HG03378 (cell line): ENCODE measurements at regions not wholly inside any gene's neighbourhood (a gene's known extent, or its start where the extent isn't known, plus 50 kb on each side); places are given as distances from the start of the nearest gene placed in this dataset.

Source experiments
- ATAC-seq: cut with Tn5 transposase; IDR thresholded peaks from one replicate; pipeline ENCODE4 v1.9.1; 2021; ENCODE audit warnings: mild to moderate bottlenecking, moderate library complexity; ENCODE audit not compliant: unreplicated experiment

DNA sequence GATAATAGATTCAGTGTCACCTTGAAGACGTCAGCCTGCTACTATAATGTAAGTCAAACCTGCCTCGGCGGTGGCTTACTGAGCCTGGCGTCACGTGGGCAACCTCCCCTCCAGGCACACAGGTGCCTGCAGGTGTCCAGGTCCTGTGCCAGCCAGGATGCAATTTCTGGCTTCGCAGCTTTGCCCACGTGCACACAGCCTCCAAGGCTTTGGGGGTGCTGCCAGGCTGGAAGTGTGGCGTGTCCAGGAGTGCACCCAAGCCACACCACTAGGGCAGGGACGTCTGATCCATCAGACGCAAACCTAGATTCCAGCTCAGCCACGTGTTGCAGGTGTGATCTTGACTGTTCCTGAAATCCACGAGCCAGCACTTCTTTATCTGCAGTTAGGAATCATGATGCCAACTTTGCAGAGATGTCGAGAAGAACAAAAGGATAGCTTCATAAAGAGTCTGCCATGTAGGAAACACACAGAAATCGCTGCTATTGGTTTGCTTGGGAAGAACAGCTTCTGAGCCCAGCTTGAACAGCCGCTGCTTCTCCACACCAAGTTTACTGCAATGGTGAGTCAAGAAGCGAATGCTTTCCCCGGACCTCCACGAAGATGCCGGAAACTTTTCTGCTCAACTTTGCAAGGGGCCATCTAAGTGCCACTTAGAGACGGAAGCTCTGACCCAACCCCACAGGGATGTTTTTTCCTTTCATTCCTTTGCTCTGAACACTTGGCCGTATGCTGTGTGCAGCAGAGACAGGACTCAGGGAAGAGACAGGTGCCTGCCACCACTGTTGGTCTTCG lies 84.2 kb upstream of the SALL3 start:
- no peak for ATAC-seq

DNA sequence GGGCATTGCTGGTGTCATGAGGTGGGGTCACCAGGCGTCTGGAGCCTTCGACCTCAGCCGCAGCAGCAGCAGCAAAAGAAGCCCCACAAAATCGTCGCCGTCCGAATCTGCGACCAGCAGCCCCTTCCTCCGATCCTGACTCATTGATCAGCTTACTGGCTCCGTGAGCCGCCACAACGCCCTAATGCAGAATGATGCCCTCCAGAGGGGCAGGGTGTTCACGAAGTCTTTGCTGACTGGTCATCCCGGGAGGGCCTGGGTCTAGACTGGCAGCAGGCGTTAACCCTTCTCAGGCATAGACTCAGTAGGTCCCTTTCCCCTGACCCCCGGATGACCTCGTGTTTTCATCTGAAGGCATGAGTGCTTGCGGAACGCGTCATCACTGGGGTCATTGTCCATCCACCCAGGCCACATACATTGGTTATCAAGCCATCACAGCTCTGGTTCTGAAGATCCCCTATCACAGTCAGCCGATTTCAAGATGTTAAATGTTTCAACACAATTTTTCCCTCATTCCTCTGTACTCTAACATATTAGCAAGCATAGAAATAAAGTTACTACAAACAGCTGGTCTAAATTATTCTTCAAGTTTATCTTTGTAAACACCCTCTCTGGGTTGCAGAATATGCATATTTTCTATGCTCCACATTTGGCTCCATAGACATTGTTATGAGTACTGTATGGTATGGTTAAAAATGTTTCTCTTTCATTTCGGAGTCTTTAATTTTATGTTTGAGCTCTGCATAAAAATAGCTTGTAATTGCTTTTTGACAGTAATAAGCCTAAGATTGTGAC lies 83.3 kb upstream of the SALL3 start:
- ATAC-seq, result no peak

DNA sequence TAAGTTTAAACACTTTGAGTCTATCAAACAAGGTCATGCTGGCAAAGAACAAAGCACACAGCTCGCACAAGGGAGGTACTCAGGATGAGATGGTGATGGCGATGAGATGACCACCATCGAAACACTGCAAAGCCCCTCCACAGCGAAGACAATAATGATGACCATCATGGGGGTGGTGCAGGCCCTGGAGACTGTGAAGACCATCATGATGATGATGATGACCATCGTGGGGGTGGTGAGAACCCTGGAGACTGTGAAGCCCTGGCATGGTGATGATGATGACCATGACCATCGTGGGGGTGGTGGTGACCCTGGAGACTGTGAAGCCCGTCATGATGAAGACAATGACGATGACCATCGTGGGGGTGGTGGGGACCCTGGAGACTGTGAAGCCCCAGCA lies 81.6 kb upstream of the SALL3 start:
- ATAC-seq, result no peak

DNA sequence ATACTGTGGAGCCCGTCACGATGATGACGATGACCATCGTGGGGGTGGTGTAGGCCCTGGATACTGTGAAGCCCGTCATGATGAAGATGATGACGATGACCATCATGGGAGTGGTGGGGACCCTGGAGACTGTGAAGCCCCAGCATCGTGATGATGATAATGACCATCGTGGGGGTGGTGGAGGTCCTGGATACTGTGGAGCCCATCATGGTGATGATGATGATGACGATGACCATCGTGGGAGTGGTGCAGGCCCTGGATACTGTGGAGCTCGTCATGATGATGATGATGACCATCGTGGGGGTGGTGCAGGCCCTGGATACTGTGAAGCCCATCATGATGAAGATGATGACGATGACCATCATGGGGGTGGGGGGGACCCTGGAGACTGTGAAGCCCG lies 81.0 kb upstream of the SALL3 start:
- no peak for ATAC-seq

DNA sequence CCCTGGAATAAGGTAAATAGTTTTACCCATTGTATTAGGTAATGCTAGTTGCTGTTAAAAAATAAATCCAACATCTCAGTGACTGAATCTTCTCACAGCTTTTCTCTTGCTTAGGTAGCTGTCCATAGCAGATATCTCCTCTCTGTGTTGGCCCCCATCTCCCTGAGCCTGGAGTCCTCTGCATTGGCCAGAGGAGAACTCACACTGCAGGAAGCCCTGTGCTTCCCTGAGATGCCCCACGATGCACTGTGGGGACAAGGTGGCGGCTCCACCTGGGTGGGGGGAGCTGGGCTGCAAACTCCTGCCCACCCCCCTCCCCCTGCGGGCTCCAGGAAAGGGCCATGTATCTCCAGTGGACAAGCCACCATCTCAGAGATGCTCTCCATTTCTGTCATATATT lies 80.4 kb upstream of the SALL3 start:
- no peak for ATAC-seq

DNA sequence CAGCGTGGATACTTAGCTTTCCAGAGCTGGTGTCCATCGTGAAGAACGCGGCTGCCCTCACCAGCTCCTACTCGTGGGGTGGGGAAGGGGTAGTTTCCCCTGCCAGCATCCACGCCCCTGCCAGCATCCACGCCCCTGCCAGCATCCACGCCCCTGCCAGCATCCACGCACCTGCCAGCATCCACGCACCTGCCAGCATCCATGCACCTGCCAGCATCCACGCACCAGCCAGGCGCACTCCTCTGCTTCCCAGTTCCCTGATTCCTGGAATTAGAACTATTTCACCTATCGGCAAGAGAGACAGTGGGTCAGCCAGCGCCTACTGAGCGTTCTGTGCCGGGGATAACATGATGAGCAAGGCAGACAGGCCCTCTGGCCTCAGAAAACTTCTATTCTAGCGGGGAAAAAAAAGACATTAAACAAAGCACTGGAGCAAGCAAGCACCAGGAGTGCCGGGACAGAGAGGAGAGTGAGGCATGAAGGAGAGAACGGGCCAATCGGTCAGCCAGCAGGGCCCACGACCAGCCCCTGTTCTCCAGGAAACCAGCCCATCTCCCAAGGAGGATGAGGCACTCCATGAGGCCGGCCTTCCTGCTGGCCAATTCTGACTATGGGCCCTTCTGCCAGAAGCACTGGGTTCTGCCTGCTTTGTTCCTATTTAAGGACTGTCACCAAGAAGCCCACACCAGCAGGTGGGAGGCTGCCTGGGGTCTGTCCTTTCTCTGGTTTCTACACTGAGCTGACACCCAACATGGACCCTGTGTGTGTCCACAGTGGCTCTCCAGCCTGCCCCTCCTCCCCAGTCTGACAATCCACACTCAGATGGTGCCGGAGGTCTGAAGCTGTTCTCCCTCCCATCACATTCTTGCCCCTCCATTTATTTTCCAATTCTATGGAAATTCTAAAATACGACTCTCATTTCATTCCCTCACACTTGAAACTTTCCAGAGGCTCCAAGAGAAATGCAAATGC lies 78.4 kb upstream of the SALL3 start:
- no peak for ATAC-seq

DNA sequence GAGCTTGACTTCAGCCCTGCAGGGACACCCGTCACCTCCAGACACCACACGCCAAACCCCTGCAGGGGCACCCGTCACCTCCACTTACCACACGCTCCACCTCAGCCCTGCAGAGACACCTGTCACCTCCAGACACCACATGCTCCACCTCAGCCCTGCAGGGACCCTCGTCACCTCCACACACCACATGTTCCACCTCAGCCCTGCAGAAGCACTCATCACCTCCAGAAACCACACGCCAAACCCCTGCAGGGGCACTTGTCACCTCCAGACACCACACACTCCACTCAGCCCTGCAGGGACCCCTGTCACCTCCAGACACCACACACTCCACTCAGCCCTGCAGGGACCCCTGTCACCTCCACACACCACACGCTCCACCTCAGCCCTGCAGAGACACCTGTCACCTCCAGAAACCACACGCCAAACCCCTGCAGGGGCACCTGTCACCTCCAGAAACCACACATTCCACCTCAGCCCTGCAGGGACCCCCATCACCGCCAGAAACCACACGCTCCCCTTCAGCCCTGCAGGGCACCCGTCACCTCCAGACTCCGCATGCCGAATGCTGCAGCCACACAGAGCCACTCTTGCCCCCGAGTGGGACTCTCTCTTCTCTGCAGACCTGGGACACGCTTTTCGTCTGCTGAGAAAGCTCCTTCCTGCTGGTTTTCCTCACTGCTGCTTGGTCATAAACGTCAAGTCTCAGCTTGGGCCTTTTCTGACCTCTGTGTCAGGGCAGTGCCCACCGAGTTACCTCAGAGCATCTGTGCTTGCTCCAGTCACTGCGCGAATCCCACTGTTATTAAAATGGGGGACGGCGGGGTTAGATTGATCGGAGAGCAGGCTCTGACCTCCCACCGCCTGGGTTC lies 77.5 kb upstream of the SALL3 start:
- ATAC-seq, result no peak

DNA sequence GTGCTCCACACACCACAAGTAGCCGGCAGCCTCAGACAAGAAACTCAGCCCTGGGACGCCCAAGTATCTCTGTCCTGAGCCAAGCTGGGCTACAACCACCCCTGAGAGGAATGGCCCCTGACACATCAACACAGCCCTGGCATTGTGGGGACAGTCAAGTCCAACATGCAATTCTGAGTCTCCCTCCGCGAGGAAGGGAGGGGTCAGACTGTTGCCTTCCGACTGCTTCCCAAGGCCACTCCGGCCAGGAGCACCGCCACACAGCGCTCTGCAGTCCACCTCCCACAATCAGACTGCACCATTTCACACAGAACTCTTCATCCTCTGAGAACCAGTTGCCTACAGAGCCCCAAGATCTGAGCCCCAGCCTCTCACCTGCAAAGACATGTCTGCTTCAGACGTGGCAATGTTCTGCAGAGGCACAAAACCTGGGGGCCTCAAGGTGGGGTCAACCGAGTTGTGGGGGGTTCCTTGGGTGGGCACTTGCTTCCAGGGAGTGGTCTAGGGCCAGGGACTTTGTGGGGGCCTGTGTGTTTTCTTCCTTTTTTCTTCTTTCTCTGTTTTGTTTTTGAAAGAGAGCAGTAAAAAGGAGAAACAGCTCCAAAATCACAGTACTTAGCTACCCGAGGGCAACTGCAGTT lies 76.7 kb upstream of the SALL3 start:
- ATAC-seq, result no peak

DNA sequence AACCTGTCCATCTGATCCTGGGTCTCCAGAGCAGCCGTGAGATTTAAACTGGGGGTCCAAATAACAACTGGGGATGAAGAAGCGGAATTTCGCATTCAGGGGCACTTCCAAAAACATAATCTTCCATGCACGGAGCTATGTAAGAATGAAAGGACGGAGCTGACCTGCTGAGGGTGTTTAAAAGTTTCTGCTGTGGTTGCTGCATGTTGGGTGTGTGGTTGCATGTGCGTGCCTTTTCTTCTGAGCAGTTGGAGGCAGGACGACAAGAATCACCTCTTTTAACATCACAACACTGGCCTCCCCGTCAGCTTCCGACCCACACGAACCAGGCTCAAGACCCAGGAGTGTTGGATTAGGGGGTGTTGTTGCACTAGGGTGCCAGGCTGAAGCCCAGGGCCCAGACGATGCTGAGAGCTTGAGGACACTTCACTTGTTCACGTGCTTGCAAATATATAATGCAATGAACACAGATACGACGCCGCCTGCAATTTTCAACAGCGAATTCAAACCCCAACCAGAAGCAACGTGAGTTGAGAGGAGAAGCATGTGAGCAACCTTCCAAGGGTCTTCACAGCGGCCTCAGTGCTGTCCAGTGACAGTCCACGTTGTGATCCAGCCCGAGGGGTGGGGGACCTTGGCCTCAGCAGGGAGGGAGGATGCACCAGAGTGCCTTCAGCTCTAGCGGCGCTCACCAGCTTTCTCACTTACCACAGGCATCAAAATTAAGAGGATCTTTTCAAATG lies 76.0 kb upstream of the SALL3 start:
- no peak for ATAC-seq

DNA sequence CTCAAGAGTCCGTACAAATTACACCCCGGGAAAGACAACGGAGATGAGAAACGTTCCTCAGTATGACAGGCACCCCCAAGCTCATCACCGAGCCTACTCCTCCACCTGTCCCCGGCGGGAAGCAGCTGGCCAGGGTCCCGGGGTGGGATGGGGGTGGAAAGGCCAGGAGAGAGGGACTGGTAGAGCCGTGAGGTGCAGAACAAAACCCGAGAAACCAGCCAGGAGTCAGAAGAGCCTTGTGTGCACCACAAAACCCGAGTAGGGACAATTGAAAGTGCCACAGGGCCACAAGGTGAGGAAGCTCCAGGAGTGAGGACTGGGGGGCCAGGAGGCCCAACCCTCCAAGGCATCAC lies 75.5 kb upstream of the SALL3 start:
- no peak for ATAC-seq

DNA sequence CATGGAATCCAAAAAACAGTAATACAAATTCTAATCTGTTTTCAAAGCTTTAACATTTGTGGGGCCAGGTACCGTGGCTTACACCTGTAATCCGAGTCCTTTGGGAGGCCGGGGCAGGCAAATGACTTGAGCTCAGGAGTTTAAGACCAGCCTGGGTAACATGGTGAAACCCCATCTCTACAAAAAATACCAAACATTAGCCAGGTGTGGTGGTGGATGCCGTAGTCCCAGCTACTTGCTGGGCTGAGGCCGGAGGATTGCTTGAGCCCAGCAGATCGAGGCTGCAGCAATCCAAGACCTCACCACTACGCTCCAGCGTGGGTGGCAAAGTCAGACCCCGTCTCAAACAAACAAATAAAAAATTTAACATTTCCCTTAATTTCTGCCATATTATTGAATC lies 74.3 kb upstream of the SALL3 start:
- no peak for ATAC-seq

DNA sequence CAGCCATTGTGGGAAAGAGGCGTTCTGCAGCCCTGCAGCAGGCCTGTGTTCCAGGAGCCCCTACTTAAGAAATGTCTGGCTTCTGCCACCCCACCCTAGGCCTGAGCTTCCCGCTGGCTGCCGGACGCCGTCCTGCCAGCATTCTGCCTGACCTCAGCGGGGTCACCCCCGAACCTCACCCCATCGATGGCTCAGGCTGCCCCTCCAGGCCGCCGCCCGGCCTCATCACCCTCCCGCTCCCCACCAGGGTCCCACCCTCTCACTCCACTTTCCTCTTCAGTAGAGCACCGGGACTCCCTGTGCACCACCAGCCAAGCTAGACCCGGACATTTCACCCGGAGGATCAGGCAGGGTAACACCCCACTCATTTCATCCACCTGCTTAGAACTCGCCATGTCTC lies 73.6 kb upstream of the SALL3 start:
- no peak for ATAC-seq

DNA sequence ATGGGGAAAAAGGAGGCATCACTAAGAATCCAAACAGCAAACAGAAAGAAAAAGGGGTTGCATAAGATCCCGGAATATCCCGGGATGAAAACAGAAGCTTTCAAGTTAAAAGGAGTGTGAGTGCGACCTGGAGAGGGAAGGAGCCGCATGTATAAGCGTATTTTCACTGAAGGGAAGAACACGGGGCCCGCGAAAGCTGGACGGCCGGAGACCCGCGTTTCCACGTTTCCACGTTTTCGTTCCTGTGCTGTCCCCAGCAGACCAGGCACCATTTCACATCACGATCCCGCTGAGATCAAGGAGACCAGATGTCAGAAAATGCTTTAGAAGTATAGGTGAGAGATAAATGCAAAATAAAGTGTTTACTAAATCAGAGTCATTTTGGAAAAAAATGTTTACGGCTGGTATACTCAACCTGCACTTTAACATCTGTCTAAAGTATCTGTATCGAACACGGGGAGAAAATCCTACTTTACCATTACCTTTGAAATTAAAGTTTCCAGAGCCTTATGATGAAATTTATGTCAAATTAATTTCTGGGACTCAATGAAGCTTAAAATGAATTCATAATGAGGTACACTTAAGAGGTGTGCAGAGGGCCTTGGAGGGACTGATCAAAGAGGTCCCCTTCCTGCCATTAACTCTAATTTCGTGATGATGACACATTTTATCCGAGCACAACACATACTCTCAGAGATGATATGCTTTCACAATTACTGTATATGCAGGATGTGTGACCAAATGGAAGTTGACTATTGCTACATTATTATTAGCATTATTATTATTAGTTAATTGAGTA lies 71.0 kb upstream of the SALL3 start:
- no peak for ATAC-seq

DNA sequence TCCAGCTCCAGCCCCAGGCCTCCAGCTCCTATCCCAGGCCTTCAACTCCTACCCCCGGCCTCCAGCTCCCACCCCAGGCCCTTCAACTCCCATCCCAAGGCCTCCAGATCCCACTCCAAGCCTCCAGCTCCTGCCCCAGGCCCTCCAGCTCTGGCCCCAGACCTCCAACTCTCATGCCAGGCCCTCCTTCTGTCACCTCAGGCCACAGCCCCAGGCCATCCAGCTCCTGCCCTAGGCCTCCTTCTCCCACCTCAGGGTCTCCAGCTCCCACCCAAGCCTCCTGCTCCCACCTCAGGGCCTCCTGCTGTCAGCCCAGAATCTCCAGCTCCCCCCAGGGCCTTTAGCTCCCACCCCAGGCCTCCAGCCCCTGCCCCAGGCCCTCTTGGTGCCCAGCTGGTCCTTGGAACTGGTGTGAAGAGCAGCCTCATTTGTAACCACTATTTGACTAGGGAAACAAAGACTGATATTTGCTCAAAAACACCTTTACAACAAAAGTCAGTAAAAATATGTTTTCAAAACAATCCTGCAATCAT lies 67.8 kb upstream of the SALL3 start:
- no peak for ATAC-seq

DNA sequence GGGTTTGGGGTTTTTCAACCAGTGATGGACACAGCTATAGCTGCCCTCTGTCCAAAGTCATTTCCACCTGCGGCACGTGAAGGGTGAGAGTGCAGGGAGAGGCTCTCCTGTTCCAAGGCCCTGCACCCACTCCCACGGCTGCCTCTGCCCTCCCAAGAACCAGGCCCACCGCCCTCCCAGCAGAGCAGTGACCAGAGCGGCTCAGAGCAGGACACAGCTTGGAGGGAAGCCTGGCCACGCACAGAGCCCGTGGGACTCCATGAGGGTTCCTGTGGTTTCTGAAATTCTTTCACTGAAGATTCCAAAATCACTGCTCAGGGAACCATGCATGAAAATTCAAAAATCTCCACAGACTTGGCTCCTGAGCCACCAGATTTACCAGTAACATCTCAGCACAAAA lies 67.3 kb upstream of the SALL3 start:
- no peak for ATAC-seq

DNA sequence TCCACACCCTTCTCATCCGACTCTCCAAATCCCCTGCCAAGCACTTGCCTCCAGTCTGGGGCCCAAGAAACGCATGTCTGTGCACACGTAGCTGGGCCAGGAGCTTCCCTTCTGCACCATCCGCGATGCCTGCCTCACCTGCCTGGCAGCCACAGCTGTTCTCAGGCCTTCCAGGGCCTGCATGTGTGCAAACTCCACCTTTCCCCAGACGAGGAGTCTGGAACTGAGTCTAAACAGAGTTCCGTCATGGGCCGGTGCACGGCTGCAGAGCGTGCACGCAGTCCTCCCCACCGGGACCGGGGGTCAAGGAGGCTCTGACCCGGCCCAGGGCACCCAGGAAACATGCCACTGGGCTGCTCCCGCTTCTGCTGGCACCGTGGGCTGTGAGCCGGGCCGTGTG lies 66.8 kb upstream of the SALL3 start:
- ATAC-seq, result no peak

DNA sequence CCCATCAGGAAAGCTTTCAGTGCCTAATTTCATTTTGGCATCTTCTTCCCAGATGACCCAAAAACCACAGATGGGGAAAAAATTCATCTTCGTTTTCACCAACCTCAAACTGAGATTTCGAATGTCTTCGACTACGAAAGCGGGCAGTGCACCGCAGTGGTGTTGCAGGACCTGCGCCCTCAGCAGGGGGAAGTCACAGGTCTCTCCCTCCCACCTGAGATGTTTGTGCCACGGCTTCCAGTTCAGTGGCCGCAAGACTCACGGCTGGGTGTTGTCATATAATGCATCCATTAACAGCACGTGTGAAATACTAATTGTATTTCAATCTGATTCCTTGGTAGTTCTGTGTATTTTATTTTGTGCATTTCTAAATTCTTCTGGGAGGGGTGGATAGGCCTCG lies 66.2 kb upstream of the SALL3 start:
- no peak for ATAC-seq

DNA sequence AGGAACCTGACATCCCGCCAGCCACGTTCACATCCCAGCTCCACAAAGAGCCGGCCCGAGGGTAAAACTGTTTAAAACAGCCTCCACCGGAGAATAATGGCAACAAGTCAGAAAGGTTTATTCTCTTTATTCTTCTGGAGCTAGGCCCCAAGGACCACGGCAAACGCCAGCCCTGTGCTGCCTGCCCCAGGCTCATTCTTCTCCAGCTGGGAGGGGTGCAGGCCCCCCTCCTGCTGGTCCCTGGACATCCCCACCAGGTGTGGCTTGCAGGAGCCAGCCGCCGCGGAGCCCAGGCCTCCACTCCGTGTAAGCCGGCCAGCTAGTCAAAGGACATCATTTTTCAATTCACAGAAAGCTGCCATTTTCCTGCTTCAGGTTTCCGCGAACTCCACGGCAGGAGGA lies 65.8 kb upstream of the SALL3 start:
- no peak for ATAC-seq
